ENCODE measurements at regions not wholly inside any gene's neighbourhood (a gene's known extent, or its start where the extent isn't known, plus 50 kb on each side); places are given as distances from the start of the nearest gene placed in this dataset.

GRCh38 chr6:152905551-152906299 lies 77.1 kb downstream of the FBXO5 start:
- no peak for DNase-seq (ENCODE audit: low read depth)

- DNase-seq (ENCODE audit: low read depth) = no peak
Observed at GRCh38 chr6:152909241-152909640, 73.6 kb downstream of the FBXO5 start.

DNA sequence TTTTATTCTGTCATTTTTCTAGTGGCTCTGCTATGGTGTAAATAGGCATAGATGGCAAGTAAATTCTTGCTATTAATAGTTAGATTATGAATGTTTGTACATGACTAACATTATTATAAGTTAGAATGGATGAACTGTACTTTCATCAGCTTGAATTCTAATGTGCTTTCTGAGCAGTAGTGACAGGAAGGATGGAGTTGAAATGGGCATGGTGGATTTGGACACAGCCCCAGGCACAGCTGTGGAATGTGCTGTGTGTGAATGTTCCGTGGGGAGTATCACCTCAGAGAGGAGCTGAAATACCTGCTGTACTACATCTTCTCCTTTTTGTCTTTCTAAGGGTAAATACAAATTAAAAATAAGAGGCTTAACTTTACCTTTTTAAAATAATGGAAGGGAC lies 66.8 kb downstream of the FBXO5 start:
- no peak for DNase-seq (ENCODE audit: low read depth)

DNA sequence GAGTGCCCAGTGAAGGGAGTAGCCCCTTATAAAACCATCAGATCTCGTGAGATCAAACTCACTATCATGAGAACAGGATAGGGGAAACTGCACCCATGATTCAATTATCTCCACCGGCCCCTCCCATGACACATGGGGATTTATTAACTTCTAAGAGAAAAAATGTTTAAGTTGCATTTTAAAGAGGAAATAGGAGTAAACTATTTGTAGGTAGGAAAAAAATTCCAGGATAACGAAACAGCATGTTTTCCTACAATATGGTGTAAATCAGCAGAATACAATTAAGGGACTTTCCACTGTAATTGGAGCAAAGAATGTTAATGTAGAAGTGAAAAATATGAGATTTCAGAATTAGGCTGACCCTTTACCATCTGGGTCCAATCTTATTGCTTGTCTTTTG lies 63.9 kb downstream of the FBXO5 start:
- no peak for DNase-seq (ENCODE audit: low read depth)

- no peak for DNase-seq (ENCODE audit: low read depth)
Observed at GRCh38 chr6:152920016-152920415, 62.8 kb downstream of the FBXO5 start.
